HL-60 (cell line): ENCODE measurements at regions not wholly inside any gene's neighbourhood (a gene's known extent, or its start where the extent isn't known, plus 50 kb on each side); places are given as distances from the start of the nearest gene placed in this dataset.

Source experiments
- CTCF ChIP-seq: IDR thresholded peaks from one replicate; pipeline ENCODE4 v1.5.1; 2011; ENCODE audit warnings: low read length, control low read depth, inconsistent platforms; ENCODE audit not compliant: insufficient read depth
- GABPA ChIP-seq: IDR thresholded peaks from 2 replicates; pipeline ENCODE4 v1.6.1; 2012; ENCODE audit warnings: low read depth
- POLR2AphosphoS5 ChIP-seq: IDR thresholded peaks from 2 replicates; pipeline ENCODE4 v1.6.1; 2012; ENCODE audit warnings: low read depth
- REST ChIP-seq: IDR thresholded peaks from 2 replicates; pipeline ENCODE4 v1.6.1; 2012; ENCODE audit warnings: low read depth; ENCODE audit not compliant: insufficient replicate concordance
- SPI1 ChIP-seq: IDR thresholded peaks from 2 replicates; pipeline ENCODE4 v1.6.1; 2012; ENCODE audit warnings: low read depth, mild to moderate bottlenecking, borderline replicate concordance

DNA sequence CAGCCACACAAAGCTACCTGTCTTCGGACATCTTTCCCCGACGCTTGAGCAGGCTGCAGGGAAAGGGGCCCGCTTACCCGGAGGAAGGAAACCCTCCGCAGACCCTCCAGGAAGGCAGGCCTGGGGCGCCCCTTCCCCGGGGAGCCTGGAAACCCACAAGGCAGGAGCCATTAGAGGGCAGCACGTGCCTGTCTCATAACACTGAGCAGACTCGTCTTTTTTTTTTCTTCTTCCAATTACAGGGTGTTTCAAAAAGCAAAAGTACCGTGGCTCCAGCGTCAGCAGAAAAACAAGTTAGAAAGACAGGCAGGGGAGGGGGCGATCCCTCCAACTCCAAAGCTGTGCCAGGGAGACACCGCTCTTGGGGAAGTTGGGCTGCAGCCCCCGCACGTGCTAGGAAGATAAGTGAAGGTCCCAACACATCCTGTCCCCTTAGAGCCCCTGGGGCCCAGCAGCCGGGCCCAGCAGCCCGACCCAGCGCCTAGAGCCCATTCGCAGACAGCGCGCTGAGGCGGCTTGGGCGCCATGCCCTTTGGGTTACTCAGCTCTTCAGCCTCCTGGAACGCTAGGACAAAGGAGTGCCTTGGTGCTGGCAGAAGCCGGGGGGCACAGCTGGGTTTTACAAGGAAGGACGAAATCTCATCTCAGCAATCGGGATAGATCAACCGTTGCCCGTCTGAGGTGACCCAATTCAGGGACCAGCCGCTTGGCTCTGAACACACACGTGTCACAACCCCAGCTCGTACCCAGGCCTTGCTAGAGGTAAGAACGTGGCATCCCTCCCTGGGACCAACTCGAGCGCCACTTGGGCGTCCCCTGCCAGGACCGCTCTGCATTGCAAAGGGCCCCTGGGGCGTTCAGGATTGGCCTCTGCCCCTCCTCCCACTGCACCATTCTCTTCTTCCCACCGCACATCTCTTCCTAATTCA lies 136.3 kb downstream of the LY86 start:
- TF ChIP-seq POLR2AphosphoS5 (peak; percentile 68; the same call in 1 of the 2 replicates), CTCF (peak; percentile 31), REST (no peak), GABPA (no peak), SPI1 (no peak)
